ENCODE measurements at regions not wholly inside any gene's neighbourhood (a gene's known extent, or its start where the extent isn't known, plus 50 kb on each side); places are given as distances from the start of the nearest gene placed in this dataset.

DNA sequence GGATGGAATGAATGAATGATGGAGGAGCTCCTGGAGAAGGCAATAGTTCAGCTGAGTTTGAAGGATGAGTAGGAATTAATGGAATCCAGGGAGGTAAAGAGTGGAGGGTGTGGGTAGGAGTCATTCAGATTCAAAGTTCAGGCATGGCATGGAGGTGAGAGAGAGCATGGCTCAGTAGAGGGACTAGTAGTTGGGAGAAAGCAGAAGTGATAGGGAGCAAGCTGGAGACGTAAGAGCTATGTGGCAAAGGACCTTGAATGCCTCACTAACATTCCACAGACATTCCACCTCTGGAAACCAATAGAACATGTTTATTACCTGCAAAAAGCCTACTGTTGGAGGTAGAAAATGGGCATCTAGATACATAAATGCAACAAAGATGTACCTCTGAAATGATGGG lies 170.1 kb downstream of the HAUS1 start:
- Histone ChIP-seq H3K27ac (ENCODE audit: insufficient read depth, low read length, poor library complexity, severe bottlenecking) (no peak overlapping the region), H3K9me3 (ENCODE audit: control insufficient read depth, low read length) (no peaks in the 10 kb centered on the region), H3K4me3 (ENCODE audit: insufficient read depth, low read depth, low read length, poor library complexity, severe bottlenecking) (no peak overlapping the region), H3K27me3 (replicated peaks; ENCODE audit: control insufficient read depth, insufficient read depth, low read length, poor library complexity, severe bottlenecking) (no peaks in the 10 kb centered on the region), H3K36me3 (ENCODE audit: control insufficient read depth, insufficient read depth, low read length) (no peaks in the 10 kb centered on the region), H3K4me1 (ENCODE audit: control insufficient read depth, insufficient read depth, low read length, poor library complexity, severe bottlenecking) (no peaks in the 10 kb centered on the region)
- DNase-seq, result no peak

DNA sequence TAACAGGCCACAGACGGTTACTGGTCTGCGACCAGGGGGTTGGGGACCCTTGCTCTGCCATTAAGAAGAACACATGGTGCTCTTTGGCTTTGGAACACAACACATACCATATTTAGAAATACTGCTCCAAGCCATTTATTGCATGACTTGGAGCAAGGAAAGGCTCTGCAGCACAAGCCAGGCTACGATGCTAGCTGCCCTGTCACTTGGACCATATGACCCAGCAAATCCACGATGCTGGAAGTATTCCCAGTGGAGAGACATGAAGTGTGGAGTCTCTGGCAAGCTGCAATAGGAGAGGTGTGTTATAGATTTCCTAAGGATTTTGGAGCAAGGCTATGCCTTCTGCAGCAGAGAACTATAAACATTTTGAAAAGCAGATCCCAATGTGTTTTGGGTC lies 171.2 kb downstream of the HAUS1 start:
- Histone ChIP-seq H3K36me3 (ENCODE audit: control insufficient read depth, insufficient read depth, low read length) (no peaks in the 10 kb centered on the region), H3K27me3 (replicated peaks; ENCODE audit: control insufficient read depth, insufficient read depth, low read length, poor library complexity, severe bottlenecking) (no peaks in the 10 kb centered on the region), H3K9me3 (ENCODE audit: control insufficient read depth, low read length) (no peaks in the 10 kb centered on the region), H3K4me3 (ENCODE audit: insufficient read depth, low read depth, low read length, poor library complexity, severe bottlenecking) (no peak overlapping the region), H3K27ac (ENCODE audit: insufficient read depth, low read length, poor library complexity, severe bottlenecking) (no peak overlapping the region), H3K4me1 (ENCODE audit: control insufficient read depth, insufficient read depth, low read length, poor library complexity, severe bottlenecking) (no peaks in the 10 kb centered on the region)
- no peak for DNase-seq

DNA sequence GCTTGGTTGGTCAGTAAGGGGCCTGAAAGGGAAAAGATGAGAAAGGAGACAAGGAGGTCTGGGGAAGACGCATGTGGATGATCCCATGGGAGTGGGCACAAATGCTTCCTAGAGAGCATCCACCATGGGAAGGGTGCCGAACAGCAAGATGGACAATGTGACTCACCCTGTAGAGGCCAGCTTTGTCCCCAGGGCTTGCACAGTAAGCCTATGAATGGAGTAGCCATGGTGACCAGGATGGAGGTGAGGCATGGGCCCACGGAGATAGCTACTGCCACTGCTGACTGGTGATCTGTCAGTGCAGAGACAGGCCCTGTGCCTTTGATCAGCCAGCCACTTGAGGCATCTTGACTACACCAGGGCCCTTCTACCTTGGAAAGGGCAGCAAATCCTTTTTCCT lies 172.6 kb downstream of the HAUS1 start:
- Histone ChIP-seq H3K4me1 (ENCODE audit: control insufficient read depth, insufficient read depth, low read length, poor library complexity, severe bottlenecking) (no peaks in the 10 kb centered on the region), H3K27me3 (replicated peaks; ENCODE audit: control insufficient read depth, insufficient read depth, low read length, poor library complexity, severe bottlenecking) (no peaks in the 10 kb centered on the region), H3K27ac (ENCODE audit: insufficient read depth, low read length, poor library complexity, severe bottlenecking) (no peak overlapping the region), H3K36me3 (ENCODE audit: control insufficient read depth, insufficient read depth, low read length) (no peaks in the 10 kb centered on the region), H3K9me3 (ENCODE audit: control insufficient read depth, low read length) (no peaks in the 10 kb centered on the region), H3K4me3 (ENCODE audit: insufficient read depth, low read depth, low read length, poor library complexity, severe bottlenecking) (no peak overlapping the region)
- no peak for DNase-seq

DNA sequence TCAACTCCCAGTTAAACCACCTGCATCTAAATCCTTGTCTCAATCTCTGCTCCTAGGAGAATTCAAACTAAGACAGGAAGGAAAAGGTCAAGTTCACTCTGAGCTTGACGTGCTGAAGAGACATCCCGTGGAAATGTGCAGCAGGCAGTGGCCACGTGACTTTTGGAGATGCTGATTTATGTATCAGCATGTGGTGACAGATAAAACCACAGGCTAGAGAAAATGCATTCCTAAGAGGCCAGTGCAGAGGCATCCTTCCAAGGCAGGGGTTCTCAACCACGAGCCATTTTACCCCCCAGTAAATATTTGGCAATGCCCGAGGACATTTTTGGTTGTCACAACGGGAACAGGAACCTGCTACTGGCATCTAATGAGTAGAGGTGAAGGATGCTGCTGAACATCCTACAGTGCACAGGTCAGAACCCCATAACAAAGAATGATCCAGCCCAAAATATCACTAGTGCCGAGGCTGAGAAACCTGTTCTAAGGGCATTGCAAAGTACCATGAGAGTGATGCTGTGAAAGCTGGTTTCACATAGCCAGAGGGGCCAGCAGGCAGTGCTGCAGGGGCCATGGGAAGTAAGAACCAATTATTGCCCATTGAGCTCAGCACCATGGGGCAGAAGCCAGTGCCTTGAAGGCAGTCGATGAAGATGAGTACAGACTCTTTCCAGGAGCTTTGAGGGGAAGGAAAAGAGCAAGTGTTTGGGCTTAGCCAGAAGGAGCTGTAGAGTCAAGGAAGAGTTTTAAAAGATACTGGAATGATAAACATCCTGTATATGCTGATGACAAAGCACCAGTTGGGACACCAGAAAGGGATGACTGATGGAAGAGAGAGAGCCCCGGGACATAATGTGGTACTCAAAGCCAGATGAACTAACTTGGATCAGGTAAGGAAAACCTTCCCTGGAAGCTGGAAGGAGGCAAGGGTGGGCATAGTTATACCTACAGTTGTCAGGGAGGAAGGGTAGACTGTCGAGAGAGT lies 174.6 kb downstream of the HAUS1 start:
- Histone ChIP-seq H3K27me3 (replicated peaks; ENCODE audit: control insufficient read depth, insufficient read depth, low read length, poor library complexity, severe bottlenecking) (no peaks in the 10 kb centered on the region), H3K4me3 (ENCODE audit: insufficient read depth, low read depth, low read length, poor library complexity, severe bottlenecking) (no peak overlapping the region), H3K9me3 (ENCODE audit: control insufficient read depth, low read length) (no peaks in the 10 kb centered on the region), H3K36me3 (ENCODE audit: control insufficient read depth, insufficient read depth, low read length) (no peaks in the 10 kb centered on the region), H3K4me1 (ENCODE audit: control insufficient read depth, insufficient read depth, low read length, poor library complexity, severe bottlenecking) (no peaks in the 10 kb centered on the region), H3K27ac (ENCODE audit: insufficient read depth, low read length, poor library complexity, severe bottlenecking) (no peak overlapping the region)
- DNase-seq, result no peak

DNA sequence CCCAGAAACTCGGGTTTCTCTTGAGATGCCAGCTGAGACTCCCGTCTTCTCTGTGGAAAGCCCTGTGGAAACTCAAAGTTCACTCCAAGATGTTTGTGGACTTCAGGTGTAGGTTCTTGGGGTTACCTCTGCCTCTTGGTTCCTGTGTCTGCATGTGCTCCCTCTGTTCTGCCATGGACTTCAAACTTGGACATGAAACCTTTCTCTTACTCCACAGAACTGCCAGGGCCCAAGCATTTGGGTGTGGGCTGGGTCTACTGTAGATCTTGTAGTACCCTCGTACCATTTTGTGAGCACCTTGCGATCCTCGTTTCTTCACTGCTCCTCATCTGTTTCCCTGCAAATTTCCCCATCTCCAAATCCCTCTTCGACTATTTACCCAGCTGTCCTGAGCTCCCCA lies 175.5 kb downstream of the HAUS1 start:
- no peaks in the 10 kb centered on the region for H3K9me3 ChIP-seq (ENCODE audit: control insufficient read depth, low read length)
- H3K4me1 ChIP-seq (ENCODE audit: control insufficient read depth, insufficient read depth, low read length, poor library complexity, severe bottlenecking), result no peaks in the 10 kb centered on the region
- no peak for DNase-seq
- H3K36me3 ChIP-seq (ENCODE audit: control insufficient read depth, insufficient read depth, low read length), result no peaks in the 10 kb centered on the region
- H3K27ac ChIP-seq (ENCODE audit: insufficient read depth, low read length, poor library complexity, severe bottlenecking), result no peak overlapping the region
- H3K4me3 ChIP-seq (ENCODE audit: insufficient read depth, low read depth, low read length, poor library complexity, severe bottlenecking), result no peak overlapping the region
- no peaks in the 10 kb centered on the region for H3K27me3 ChIP-seq (replicated peaks; ENCODE audit: control insufficient read depth, insufficient read depth, low read length, poor library complexity, severe bottlenecking)

DNA sequence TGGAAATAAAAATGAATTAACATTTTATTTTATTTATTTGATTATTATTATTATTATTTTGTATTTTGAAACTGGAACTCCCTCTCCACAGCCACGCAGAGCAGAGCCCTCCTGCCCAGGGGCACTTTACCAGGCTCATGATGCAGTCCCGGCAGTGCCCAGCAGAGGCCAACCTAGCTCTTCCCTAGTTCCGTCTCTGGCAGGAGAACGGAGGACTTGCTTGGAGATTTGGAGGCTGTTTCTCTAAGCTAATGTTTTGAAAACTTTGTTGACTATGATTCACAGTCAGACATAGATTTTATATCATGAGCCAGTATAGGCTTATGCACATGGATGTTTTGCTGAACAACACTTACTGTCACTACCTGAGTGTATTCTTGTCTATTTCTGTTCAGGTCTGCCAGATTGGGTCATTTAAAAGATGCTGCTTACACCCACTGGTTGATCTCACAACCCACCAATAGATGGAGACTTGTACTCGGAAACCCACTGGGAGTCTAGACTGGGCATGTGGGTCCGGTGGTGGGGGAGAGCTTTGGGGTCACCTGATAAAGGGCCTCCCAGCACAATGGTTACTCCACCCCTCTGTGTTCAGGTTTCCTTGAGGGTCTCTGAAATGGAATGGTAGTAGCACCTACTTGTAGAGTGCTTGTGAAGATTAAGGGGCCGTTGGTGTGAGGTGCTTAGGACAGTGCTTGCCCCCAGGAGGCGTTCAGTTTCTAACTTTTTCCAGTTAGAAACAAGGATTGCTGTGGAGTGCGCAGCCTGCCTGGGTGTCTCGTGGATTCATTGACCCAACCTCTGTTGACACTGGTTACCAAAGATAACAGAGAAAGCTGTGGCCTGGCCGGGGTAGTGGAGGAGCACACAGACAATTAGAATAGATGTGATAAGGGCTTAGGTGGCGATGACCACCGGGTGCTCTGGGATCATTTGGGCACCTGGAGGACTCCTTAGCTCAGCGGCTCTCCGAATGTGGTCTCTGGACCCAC lies 177.3 kb downstream of the HAUS1 start:
- H3K36me3 ChIP-seq (ENCODE audit: control insufficient read depth, insufficient read depth, low read length), result no peaks in the 10 kb centered on the region
- DNase-seq, result peak in 2 of 3 donors; percentile 15

DNA sequence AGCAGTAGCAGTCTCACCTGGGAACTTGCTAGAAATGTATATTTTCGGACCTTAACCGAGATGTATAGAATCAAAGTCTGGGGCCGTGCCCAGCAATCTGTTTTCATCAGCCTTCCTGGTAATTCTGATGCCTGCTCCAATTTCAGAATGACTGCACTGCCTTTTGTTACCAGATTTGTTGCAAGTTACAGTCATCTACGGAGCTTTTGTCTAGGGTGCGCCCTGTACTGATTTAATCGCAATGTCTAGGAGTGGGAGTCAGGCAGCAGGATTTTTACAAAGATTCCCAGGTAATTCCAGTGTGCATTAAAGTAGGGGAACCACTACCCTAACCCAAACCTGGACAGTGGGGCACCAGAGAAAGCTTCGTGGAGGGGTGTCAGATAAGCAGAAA lies 178.0 kb downstream of the HAUS1 start:
- Histone ChIP-seq H3K27me3 (replicated peaks; ENCODE audit: control insufficient read depth, insufficient read depth, low read length, poor library complexity, severe bottlenecking) (no peaks in the 10 kb centered on the region), H3K27ac (ENCODE audit: insufficient read depth, low read length, poor library complexity, severe bottlenecking) (no peak overlapping the region), H3K9me3 (ENCODE audit: control insufficient read depth, low read length) (no peaks in the 10 kb centered on the region), H3K36me3 (ENCODE audit: control insufficient read depth, insufficient read depth, low read length) (no peaks in the 10 kb centered on the region), H3K4me3 (ENCODE audit: insufficient read depth, low read depth, low read length, poor library complexity, severe bottlenecking) (no peak overlapping the region), H3K4me1 (ENCODE audit: control insufficient read depth, insufficient read depth, low read length, poor library complexity, severe bottlenecking) (no peaks in the 10 kb centered on the region)
- no peak for DNase-seq

More for the DNA sequence above, 177.3 kb downstream of the HAUS1 start:
- Histone ChIP-seq H3K27ac (ENCODE audit: insufficient read depth, low read length, poor library complexity, severe bottlenecking) (no peak overlapping the region), H3K27me3 (replicated peaks; ENCODE audit: control insufficient read depth, insufficient read depth, low read length, poor library complexity, severe bottlenecking) (no peaks in the 10 kb centered on the region), H3K4me3 (ENCODE audit: insufficient read depth, low read depth, low read length, poor library complexity, severe bottlenecking) (no peak overlapping the region), H3K9me3 (ENCODE audit: control insufficient read depth, low read length) (no peaks in the 10 kb centered on the region), H3K4me1 (ENCODE audit: control insufficient read depth, insufficient read depth, low read length, poor library complexity, severe bottlenecking) (no peaks in the 10 kb centered on the region)

DNA sequence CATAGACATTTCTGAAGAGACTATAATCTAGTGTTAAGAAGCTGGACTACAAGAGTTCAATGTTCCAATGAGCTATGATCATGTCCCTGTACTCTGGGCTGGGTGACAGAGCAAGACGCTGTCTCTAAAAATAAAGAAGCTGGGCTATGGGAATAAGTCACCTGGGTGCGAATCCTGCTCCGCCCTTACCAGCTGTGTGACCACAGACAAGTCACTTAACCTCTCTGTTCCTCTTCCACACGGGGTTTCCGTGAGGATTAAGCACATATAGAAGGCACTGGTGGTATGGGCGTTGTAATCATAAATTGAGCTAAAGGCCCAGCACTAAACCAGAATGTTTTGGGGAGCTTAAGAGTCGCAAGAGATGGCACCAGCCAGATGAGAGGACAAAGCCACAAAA lies 178.5 kb downstream of the HAUS1 start:
- H3K36me3 ChIP-seq (ENCODE audit: control insufficient read depth, insufficient read depth, low read length), result no peaks in the 10 kb centered on the region
- no peak overlapping the region for H3K27ac ChIP-seq (ENCODE audit: insufficient read depth, low read length, poor library complexity, severe bottlenecking)
- no peaks in the 10 kb centered on the region for H3K27me3 ChIP-seq (replicated peaks; ENCODE audit: control insufficient read depth, insufficient read depth, low read length, poor library complexity, severe bottlenecking)
- no peaks in the 10 kb centered on the region for H3K4me1 ChIP-seq (ENCODE audit: control insufficient read depth, insufficient read depth, low read length, poor library complexity, severe bottlenecking)
- DNase-seq, result no peak
- H3K9me3 ChIP-seq (ENCODE audit: control insufficient read depth, low read length), result no peaks in the 10 kb centered on the region
- no peak overlapping the region for H3K4me3 ChIP-seq (ENCODE audit: insufficient read depth, low read depth, low read length, poor library complexity, severe bottlenecking)

DNA sequence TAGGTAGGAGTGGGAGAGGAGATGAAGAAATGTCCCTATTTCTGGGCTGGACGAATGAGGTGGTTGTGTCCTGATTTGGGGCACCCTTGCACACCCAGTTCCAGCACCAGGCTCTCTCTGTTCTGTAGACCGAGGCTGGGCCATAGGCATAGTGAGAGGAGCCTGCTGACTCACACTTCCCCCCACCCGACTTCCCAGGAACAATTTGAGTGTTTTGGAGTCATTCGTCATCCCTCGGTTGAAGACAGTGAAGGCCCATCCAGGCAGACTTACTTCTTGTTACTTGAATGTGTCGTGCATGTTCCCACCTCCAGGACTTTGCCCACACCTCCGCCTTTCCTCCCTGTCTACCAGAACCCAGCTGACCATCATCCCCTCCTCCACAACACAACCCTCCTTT lies 179.1 kb downstream of the HAUS1 start:
- no peak overlapping the region for H3K4me3 ChIP-seq (ENCODE audit: insufficient read depth, low read depth, low read length, poor library complexity, severe bottlenecking)
- H3K27ac ChIP-seq (ENCODE audit: insufficient read depth, low read length, poor library complexity, severe bottlenecking), result no peak overlapping the region
- no peaks in the 10 kb centered on the region for H3K9me3 ChIP-seq (ENCODE audit: control insufficient read depth, low read length)
- H3K36me3 ChIP-seq (ENCODE audit: control insufficient read depth, insufficient read depth, low read length), result no peaks in the 10 kb centered on the region
- no peak for DNase-seq
- H3K27me3 ChIP-seq (replicated peaks; ENCODE audit: control insufficient read depth, insufficient read depth, low read length, poor library complexity, severe bottlenecking), result no peaks in the 10 kb centered on the region
- no peaks in the 10 kb centered on the region for H3K4me1 ChIP-seq (ENCODE audit: control insufficient read depth, insufficient read depth, low read length, poor library complexity, severe bottlenecking)

DNA sequence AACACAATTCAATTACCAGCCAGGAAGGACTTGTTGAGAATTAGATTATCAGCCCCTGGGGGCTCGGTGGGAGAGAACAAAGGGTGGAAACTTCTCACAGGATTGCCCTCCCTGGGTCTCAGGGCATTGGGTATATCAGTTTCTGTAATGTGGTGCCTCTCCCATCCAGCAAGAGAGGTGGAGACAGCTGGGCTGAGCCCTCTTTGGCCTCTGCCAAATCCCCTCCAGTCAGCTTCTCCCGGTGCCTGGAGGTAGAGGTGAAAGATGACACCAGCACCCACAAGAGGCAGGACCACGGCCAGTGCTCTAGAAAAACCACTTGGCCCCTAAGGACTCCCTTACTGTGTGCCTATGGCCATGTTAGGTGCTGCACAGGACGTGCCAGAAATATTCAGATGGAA lies 179.7 kb downstream of the HAUS1 start:
- H3K27me3 ChIP-seq (replicated peaks; ENCODE audit: control insufficient read depth, insufficient read depth, low read length, poor library complexity, severe bottlenecking), result no peaks in the 10 kb centered on the region
- H3K27ac ChIP-seq (ENCODE audit: insufficient read depth, low read length, poor library complexity, severe bottlenecking), result no peak overlapping the region
- DNase-seq, result no peak
- no peak overlapping the region for H3K4me3 ChIP-seq (ENCODE audit: insufficient read depth, low read depth, low read length, poor library complexity, severe bottlenecking)
- H3K36me3 ChIP-seq (ENCODE audit: control insufficient read depth, insufficient read depth, low read length), result no peaks in the 10 kb centered on the region
- no peaks in the 10 kb centered on the region for H3K4me1 ChIP-seq (ENCODE audit: control insufficient read depth, insufficient read depth, low read length, poor library complexity, severe bottlenecking)
- H3K9me3 ChIP-seq (ENCODE audit: control insufficient read depth, low read length), result no peaks in the 10 kb centered on the region
